ENCODE measurements at regions not wholly inside any gene's neighbourhood (a gene's known extent, or its start where the extent isn't known, plus 50 kb on each side); places are given as distances from the start of the nearest gene placed in this dataset.

GRCh38 chr1:240004086-240004749 lies 87.5 kb upstream of the FMN2 start:
- DNase-seq = no peak

DNA sequence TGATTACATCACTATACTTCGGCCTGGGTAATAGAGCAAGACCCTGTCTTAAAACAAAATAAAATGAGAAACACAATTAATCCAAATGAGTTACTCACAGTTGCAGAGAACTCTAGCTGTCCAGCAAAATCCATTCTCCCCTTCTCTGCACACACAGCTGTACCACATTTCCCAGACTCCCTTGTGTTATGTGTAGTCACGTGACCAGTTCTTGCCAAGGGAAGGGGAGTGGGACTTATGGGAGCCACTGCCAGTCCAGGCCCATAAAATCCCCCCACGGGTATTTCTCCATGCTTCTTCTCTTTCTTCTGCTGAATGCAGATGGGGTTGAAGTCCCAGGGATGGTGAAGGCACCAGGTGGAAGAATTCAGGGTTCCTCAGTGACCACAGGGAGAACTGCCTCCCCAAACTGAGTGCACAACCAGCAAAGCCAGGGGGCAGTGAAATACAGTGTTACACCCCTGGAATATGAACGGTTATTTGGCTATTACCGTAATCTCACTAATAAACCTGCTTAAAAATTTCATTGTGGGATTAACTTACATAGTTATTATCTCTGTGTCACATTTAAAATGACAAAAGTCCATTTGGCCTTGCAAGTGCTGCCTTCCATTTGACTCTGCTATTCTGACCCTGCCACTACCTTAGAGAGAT lies 85.6 kb upstream of the FMN2 start:
- no peak for DNase-seq

DNA sequence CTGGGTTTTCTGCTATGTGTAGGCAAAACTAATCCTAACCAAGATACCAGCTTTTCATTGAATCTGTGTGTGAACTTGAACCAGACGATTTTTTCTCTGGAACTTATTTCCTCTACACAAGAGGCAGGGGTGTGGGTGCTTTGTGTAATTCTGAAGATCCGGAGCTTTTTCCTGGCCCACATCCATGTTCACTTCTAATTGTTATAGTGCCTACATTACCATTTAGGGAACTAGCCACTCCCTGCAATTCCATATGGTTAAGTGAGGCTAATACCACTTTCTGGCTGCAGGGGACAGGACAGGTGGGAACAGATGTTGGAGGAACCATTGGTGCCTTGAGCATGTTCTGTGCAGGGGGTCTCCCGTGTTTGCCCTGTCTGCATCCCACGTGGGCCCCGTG lies 83.4 kb upstream of the FMN2 start:
- DNase-seq = no peak

- no peak for DNase-seq
These were observed 77.6 kb upstream of the FMN2 start for GRCh38 chr1:240014051-240014450.

GRCh38 chr1:240018617-240019016 lies 73.1 kb upstream of the FMN2 start:
- no peak for DNase-seq

DNA sequence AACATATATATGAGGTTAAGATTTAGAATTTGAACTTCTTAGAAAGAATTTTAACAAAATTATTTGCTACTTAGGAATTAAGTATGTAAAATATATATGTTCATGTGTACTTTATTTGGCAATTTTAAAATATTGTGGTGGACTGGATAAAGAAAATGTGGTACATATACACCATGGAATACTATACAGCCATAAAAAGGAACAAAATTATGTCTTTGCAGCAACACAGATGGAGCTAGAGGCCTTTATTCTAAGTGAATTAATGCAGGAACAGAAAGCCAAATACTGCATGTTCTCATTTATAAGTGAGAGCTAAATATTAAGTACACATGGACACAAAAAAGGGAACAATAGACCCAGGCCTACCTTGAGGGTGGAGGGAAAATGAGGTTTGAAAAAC lies 72.2 kb upstream of the FMN2 start:
- DNase-seq = no peak

DNA sequence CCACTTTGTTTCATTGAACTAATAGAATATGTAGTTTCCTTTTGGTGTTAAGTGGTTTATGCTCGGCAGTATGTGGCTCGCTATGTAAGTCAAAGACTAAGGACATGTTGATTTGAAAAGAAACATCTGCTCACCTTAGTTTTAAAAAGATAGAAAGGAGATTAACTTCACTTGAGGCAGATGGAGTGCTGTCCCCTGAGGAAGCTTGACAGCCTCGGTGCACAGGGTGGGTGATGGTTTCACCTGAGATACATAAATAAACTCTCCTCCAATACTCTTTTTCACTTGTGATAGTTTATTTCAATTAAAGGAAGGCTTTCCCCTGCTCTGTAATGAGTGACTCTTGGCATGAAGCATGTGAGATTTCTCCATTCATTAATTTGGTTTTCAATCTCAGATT lies 70.8 kb upstream of the FMN2 start:
- no peak for DNase-seq

GRCh38 chr1:240021709-240022108 lies 70.0 kb upstream of the FMN2 start:
- DNase-seq = no peak

GRCh38 chr1:240027059-240027462 lies 64.6 kb upstream of the FMN2 start:
- no peak for DNase-seq

GRCh38 chr1:240029418-240029817 lies 62.3 kb upstream of the FMN2 start:
- no peak for DNase-seq

GRCh38 chr1:240030236-240030635 lies 61.4 kb upstream of the FMN2 start:
- DNase-seq = no peak

GRCh38 chr1:240031009-240031408 lies 60.7 kb upstream of the FMN2 start:
- no peak for DNase-seq

DNA sequence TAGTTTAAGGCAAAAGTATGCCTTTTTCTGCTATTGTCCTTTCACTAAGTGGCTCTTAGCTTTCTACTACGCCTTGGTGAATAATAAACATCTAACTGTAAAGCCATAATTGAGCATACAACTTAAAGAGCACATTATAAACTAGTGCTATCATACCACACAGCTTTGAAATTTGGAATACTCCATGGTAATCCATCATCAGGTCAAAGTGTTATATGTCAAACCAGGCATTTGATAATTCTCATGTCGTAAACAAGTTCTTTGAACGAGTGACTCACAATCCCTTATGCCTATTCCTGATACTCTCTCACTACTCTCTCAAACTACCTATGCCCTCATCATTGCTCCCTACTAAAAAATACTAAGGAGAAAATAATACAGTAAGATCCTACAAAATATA lies 60.3 kb upstream of the FMN2 start:
- no peak for DNase-seq

DNA sequence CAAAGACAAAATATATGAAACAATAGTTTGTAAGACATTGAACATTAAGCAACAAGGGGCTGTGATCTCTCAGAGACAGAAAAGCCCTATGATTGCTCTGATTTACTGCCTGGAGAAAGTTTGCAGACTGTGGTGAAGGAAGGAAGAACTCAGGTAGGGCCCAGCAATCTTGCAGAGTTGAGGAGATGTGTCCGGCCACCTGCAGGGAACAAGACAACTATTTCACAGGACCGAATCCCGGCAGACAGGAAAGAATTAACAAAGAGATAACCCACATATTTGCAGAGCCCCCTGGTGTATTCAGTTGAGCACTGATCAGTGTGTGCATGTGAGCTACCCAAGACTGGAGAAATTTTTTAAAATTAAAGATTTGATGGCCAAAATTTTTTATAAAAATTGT lies 58.3 kb upstream of the FMN2 start:
- DNase-seq = no peak

DNA sequence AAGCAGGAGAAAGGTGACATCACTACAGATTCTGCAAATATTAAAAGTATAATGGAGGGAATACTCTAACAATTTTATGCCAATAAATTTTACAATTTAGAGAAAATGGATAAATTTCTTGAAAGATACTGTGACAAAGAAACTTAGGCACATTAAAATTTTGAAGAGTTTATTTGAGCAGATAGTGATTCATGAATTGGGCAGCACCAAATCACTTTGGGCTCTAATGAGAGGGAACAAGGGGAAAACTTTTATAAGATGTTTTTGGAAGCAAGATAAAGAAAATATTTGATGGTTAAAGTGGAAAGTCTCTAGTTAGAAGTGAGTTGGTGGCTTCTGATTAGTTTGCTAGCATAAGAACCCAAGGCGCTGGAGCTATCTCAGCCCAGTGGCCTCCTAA lies 55.2 kb upstream of the FMN2 start:
- no peak for DNase-seq
